ENCODE measurements at regions not wholly inside any gene's neighbourhood (a gene's known extent, or its start where the extent isn't known, plus 50 kb on each side); places are given as distances from the start of the nearest gene placed in this dataset.
"Not testable (repeated sequence)": the region's sequence is repeated elsewhere in the genome, so short reads cannot be mapped to it uniquely, and the experiment has no call there.

- Histone ChIP-seq H3K4me1 (ENCODE audit: low read depth) (no peaks in the 10 kb centered on the region), H3K27me3 (no peaks in the 10 kb centered on the region), H3K4me3 (no peak overlapping the region), H3K36me3 (no peaks in the 10 kb centered on the region), H3K27ac (no peak overlapping the region), H3K9me3 (ENCODE audit: low read depth) (no peaks in the 10 kb centered on the region)
- no peak for DNase-seq (ENCODE audit: low read depth in 1 of 2, low spot score in 1 of 2)
- TF ChIP-seq CTCF (IDR thresholded peaks at IDR 0.05; ENCODE audit: low read depth, low read length) = no peak
Observed at GRCh38 chr4:183816077-183816476, 89.0 kb upstream of the STOX2 start.

- H3K9me3 ChIP-seq (ENCODE audit: low read depth) = no peaks in the 10 kb centered on the region
- no peak overlapping the region for H3K27ac ChIP-seq
Observed at GRCh38 chr4:183816882-183817509, 88.1 kb upstream of the STOX2 start.

GRCh38 chr4:183818591-183818990 lies 86.5 kb upstream of the STOX2 start:
- not testable (repeated sequence) for H3K27me3 ChIP-seq; DNase-seq (ENCODE audit: low read depth in 1 of 2, low spot score in 1 of 2); H3K4me3 ChIP-seq; H3K36me3 ChIP-seq; H3K9me3 ChIP-seq (ENCODE audit: low read depth); H3K27ac ChIP-seq; H3K4me1 ChIP-seq (ENCODE audit: low read depth)

More at GRCh38 chr4:183816882-183817509, 88.1 kb upstream of the STOX2 start:
- no peaks in the 10 kb centered on the region for H3K27me3 ChIP-seq
- no peaks in the 10 kb centered on the region for H3K36me3 ChIP-seq
- no peak overlapping the region for H3K4me3 ChIP-seq
- H3K4me1 ChIP-seq (ENCODE audit: low read depth) = no peaks in the 10 kb centered on the region
- DNase-seq (ENCODE audit: low read depth in 1 of 2, low spot score in 1 of 2) = no peak
- TF ChIP-seq CTCF (IDR thresholded peaks at IDR 0.05; ENCODE audit: low read depth, low read length) = no peak

- no peaks in the 10 kb centered on the region for H3K9me3 ChIP-seq (ENCODE audit: low read depth)
Observed at GRCh38 chr4:183821076-183821853, 83.8 kb upstream of the STOX2 start.

GRCh38 chr4:183823434-183823833 lies 81.7 kb upstream of the STOX2 start:
- Histone ChIP-seq H3K9me3 (ENCODE audit: low read depth) (no peaks in the 10 kb centered on the region), H3K4me3 (no peak overlapping the region), H3K36me3 (no peaks in the 10 kb centered on the region), H3K4me1 (ENCODE audit: low read depth) (no peaks in the 10 kb centered on the region), H3K27ac (no peak overlapping the region), H3K27me3 (no peaks in the 10 kb centered on the region)
- peak in 1 of 2 donors; percentile 89 for DNase-seq (ENCODE audit: low read depth in 1 of 2, low spot score in 1 of 2)
- TF ChIP-seq CTCF (IDR thresholded peaks at IDR 0.05; ENCODE audit: low read depth, low read length) = no peak

More at GRCh38 chr4:183821076-183821853, 83.8 kb upstream of the STOX2 start:
- Histone ChIP-seq H3K27ac (no peak overlapping the region), H3K4me1 (ENCODE audit: low read depth) (no peaks in the 10 kb centered on the region), H3K4me3 (no peak overlapping the region), H3K36me3 (no peaks in the 10 kb centered on the region), H3K27me3 (no peaks in the 10 kb centered on the region)
- no peak for DNase-seq (ENCODE audit: low read depth in 1 of 2, low spot score in 1 of 2)
- no peak for TF ChIP-seq CTCF (IDR thresholded peaks at IDR 0.05; ENCODE audit: low read depth, low read length)

GRCh38 chr4:183825346-183825745 lies 79.8 kb upstream of the STOX2 start:
- Histone ChIP-seq H3K27ac (no peak overlapping the region), H3K9me3 (ENCODE audit: low read depth) (no peaks in the 10 kb centered on the region), H3K36me3 (no peaks in the 10 kb centered on the region), H3K27me3 (no peaks in the 10 kb centered on the region), H3K4me1 (ENCODE audit: low read depth) (no peaks in the 10 kb centered on the region), H3K4me3 (no peak overlapping the region)
- no peak for DNase-seq (ENCODE audit: low read depth in 1 of 2, low spot score in 1 of 2)
- TF ChIP-seq CTCF (IDR thresholded peaks at IDR 0.05; ENCODE audit: low read depth, low read length) = no peak
